ENCODE measurements at regions not wholly inside any gene's neighbourhood (a gene's known extent, or its start where the extent isn't known, plus 50 kb on each side); places are given as distances from the start of the nearest gene placed in this dataset.

DNA sequence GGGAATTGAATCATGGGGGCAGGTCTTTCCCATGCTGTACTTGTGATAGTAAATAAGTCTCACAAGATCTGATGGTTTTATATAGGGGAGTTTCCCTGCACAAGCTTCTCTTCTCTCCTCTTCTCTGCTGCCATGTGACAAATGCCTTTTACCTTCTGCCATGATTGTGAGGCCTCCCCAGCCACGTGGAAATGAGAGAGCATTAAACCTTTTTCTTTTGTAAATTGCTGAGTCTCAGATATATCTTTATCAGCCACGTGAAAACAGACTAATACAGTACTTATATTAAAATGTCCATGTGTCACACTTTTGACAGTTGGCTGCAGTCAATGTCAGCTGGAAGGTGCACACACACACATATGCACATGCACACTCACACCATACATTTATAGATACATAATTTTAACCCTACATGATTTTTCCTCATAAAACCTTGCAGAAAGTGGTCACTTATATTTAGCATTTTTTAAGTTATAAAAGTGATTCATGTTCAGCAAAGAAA, 128.9 kb downstream of the OTOR start:
- in situ Hi-C loops (cut with MboI; ENCODE audit: low pct_unique_long_range_greater_than_20kb, low sequenced_read_pairs, unreplicated experiment), result no loop called here
- no peak for DNase-seq (ENCODE audit: low spot score)
- no peak for TF ChIP-seq CTCF (IDR thresholded peaks at IDR 0.05; ENCODE audit: extremely low read depth, insufficient read depth, missing control alignments)

GRCh38 chr20:16885746-16886145, 137.6 kb downstream of the OTOR start:
- DNase-seq (ENCODE audit: low spot score), result no peak
- in situ Hi-C loops (cut with MboI; ENCODE audit: low pct_unique_long_range_greater_than_20kb, low sequenced_read_pairs, unreplicated experiment), result no loop called here
- no peak for TF ChIP-seq CTCF (IDR thresholded peaks at IDR 0.05; ENCODE audit: extremely low read depth, insufficient read depth, missing control alignments)

- DNase-seq (ENCODE audit: low spot score), result no peak
- in situ Hi-C loops (cut with MboI; ENCODE audit: low pct_unique_long_range_greater_than_20kb, low sequenced_read_pairs, unreplicated experiment), result no loop called here
These were observed 150.3 kb downstream of the OTOR start for GRCh38 chr20:16898433-16898832.

DNA sequence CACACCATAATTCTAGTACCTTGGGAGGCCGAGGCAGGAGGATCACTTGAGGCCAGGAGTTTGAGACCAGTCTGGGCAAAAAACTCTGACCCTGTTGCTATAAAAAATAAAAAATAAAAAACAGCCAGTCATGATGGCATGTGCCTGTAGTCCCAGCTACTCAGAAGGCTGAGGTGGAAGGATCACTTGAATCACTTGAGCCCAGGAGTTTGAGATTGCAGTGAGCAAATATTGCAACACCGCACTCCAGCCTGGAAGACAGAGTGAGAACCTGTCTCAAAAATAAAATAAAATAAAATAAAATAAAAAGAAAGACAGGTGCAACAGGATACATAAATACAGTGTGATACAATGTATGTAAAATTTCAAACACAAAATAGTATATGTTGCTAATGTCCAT, 154.5 kb downstream of the OTOR start:
- in situ Hi-C loops (cut with MboI; ENCODE audit: low pct_unique_long_range_greater_than_20kb, low sequenced_read_pairs, unreplicated experiment), result no loop called here
- TF ChIP-seq CTCF (IDR thresholded peaks at IDR 0.05; ENCODE audit: extremely low read depth, insufficient read depth, missing control alignments), result no peak
- no peak for DNase-seq (ENCODE audit: low spot score)

More at GRCh38 chr20:16898433-16898832, 150.3 kb downstream of the OTOR start:
- TF ChIP-seq CTCF (IDR thresholded peaks at IDR 0.05; ENCODE audit: extremely low read depth, insufficient read depth, missing control alignments), result no peak

- no peak for DNase-seq (ENCODE audit: low spot score)
- in situ Hi-C loops (cut with MboI; ENCODE audit: low pct_unique_long_range_greater_than_20kb, low sequenced_read_pairs, unreplicated experiment), result no loop called here
- no peak for TF ChIP-seq CTCF (IDR thresholded peaks at IDR 0.05; ENCODE audit: extremely low read depth, insufficient read depth, missing control alignments)
These were observed 156.6 kb downstream of the OTOR start for GRCh38 chr20:16904751-16905150.

DNA sequence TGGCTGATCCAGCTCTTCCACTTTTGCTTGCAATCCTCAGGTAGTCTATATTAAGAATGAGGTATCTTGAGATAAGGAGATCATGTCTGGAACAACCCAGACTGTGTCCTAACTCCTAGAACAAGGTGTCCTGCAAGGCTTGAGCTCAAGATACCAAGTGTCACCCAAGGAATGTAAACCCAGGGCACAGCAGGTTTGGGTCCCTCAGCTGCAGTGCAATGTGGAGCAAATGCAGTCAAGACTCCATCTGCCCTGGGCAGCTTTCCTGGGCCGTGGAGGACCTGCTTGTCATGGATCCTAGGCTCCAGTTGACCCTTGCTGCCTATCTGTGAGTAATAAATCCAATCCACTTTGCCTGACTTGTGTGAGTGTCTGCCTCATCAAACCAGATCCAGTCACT, 166.1 kb downstream of the OTOR start:
- no peak for TF ChIP-seq CTCF (IDR thresholded peaks at IDR 0.05; ENCODE audit: extremely low read depth, insufficient read depth, missing control alignments)
- no peak for DNase-seq (ENCODE audit: low spot score)
- in situ Hi-C loops (cut with MboI; ENCODE audit: low pct_unique_long_range_greater_than_20kb, low sequenced_read_pairs, unreplicated experiment), result no loop called here

DNA sequence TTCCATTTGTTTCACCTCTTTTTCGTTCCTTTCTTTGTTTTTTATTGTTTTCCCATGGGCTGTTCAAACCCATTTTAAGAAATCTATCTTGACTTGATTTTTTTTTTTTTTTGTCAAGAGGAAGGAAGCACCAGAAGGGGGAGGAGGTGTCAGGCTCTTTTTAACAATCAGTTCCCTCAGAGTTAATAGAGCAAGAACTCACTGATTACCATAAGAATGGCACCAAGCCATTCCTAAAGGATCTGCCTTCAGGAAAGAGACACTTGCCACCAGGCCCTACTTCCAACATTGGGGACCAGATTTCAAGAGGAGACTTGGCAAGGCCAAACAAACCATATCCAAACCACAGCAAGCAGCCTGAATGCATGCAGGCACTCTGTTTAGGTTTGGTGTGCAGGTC, 168.0 kb downstream of the OTOR start:
- DNase-seq (ENCODE audit: low spot score), result no peak
- in situ Hi-C loops (cut with MboI; ENCODE audit: low pct_unique_long_range_greater_than_20kb, low sequenced_read_pairs, unreplicated experiment), result no loop called here
- TF ChIP-seq CTCF (IDR thresholded peaks at IDR 0.05; ENCODE audit: extremely low read depth, insufficient read depth, missing control alignments), result no peak

Data from GM13977 (cell line).